H1 (cell line): ENCODE measurements at regions not wholly inside any gene's neighbourhood (a gene's known extent, or its start where the extent isn't known, plus 50 kb on each side); places are given as distances from the start of the nearest gene placed in this dataset.

Experiments
- CBX8 ChIP-seq: fragments of 300-800, 300-1000 bp; sonication (generic); IDR thresholded peaks from 2 replicates; pipeline ENCODE4 v1.7.1; 2016; ENCODE audit warnings: low read depth, low read length, borderline replicate concordance
- CEBPB ChIP-seq: IDR thresholded peaks from 2 replicates; pipeline ENCODE4 v1.6.1; 2012; ENCODE audit warnings: low read depth, low read length
- E2F6 ChIP-seq: IDR thresholded peaks from 2 replicates; pipeline ENCODE4 v1.6.1; 2012; ENCODE audit warnings: inconsistent platforms
- EP300 ChIP-seq, 2 experiments: IDR thresholded peaks; 1 replicate in 1 of 2; 2 replicates in 1 of 2; pipeline ENCODE4 v1.6.1; 2011 to 2012; ENCODE audit warnings: low read depth in 2 of 2, low read length in 2 of 2, mild to moderate bottlenecking in 2 of 2, borderline replicate concordance in 1 of 2, inconsistent platforms in 1 of 2, moderate library complexity in 1 of 2
- KDM5A ChIP-seq: fragments of 200-600 bp; IDR thresholded peaks from 2 replicates; pipeline ENCODE4 v1.7.1; 2012; ENCODE audit warnings: mild to moderate bottlenecking, low read length, inconsistent platforms, mixed read lengths
- MAFK ChIP-seq: IDR thresholded peaks from 2 replicates; pipeline ENCODE4 v1.6.1; 2012; ENCODE audit warnings: low read depth, mild to moderate bottlenecking, improper control_type of control experiment, low read length
- SIN3A ChIP-seq, 2 experiments: IDR thresholded peaks in 1 of 2; conservative IDR thresholded peaks in 1 of 2; 2 replicates each; pipeline ENCODE4 v1.6.1; 2011 to 2012; ENCODE audit warnings: low read length in 2 of 2, improper control_type of control experiment in 1 of 2, low read depth in 1 of 2, mild to moderate bottlenecking in 1 of 2
- USF2 ChIP-seq: IDR thresholded peaks from 2 replicates; pipeline ENCODE4 v1.6.1; 2011; ENCODE audit warnings: low read length, improper control_type of control experiment
- YY1 ChIP-seq: IDR thresholded peaks from 2 replicates; pipeline ENCODE4 v1.6.1; 2011; ENCODE audit warnings: low read depth, mild to moderate bottlenecking, low read length
- TF ChIP-seq, protein P1 (sequence below): fragments of 300-600 bp; sonication (generic); IDR thresholded peaks from 2 replicates; pipeline ENCODE4 v1.7.1; 2012; ENCODE audit warnings: low read length, moderate library complexity, mild to moderate bottlenecking, inconsistent platforms; ENCODE audit not compliant: insufficient replicate concordance

GRCh38 chr12:13342971-13343370 is 146.4 kb downstream of the EMP1 start (continued):
- TF ChIP-seq, protein P1, sequence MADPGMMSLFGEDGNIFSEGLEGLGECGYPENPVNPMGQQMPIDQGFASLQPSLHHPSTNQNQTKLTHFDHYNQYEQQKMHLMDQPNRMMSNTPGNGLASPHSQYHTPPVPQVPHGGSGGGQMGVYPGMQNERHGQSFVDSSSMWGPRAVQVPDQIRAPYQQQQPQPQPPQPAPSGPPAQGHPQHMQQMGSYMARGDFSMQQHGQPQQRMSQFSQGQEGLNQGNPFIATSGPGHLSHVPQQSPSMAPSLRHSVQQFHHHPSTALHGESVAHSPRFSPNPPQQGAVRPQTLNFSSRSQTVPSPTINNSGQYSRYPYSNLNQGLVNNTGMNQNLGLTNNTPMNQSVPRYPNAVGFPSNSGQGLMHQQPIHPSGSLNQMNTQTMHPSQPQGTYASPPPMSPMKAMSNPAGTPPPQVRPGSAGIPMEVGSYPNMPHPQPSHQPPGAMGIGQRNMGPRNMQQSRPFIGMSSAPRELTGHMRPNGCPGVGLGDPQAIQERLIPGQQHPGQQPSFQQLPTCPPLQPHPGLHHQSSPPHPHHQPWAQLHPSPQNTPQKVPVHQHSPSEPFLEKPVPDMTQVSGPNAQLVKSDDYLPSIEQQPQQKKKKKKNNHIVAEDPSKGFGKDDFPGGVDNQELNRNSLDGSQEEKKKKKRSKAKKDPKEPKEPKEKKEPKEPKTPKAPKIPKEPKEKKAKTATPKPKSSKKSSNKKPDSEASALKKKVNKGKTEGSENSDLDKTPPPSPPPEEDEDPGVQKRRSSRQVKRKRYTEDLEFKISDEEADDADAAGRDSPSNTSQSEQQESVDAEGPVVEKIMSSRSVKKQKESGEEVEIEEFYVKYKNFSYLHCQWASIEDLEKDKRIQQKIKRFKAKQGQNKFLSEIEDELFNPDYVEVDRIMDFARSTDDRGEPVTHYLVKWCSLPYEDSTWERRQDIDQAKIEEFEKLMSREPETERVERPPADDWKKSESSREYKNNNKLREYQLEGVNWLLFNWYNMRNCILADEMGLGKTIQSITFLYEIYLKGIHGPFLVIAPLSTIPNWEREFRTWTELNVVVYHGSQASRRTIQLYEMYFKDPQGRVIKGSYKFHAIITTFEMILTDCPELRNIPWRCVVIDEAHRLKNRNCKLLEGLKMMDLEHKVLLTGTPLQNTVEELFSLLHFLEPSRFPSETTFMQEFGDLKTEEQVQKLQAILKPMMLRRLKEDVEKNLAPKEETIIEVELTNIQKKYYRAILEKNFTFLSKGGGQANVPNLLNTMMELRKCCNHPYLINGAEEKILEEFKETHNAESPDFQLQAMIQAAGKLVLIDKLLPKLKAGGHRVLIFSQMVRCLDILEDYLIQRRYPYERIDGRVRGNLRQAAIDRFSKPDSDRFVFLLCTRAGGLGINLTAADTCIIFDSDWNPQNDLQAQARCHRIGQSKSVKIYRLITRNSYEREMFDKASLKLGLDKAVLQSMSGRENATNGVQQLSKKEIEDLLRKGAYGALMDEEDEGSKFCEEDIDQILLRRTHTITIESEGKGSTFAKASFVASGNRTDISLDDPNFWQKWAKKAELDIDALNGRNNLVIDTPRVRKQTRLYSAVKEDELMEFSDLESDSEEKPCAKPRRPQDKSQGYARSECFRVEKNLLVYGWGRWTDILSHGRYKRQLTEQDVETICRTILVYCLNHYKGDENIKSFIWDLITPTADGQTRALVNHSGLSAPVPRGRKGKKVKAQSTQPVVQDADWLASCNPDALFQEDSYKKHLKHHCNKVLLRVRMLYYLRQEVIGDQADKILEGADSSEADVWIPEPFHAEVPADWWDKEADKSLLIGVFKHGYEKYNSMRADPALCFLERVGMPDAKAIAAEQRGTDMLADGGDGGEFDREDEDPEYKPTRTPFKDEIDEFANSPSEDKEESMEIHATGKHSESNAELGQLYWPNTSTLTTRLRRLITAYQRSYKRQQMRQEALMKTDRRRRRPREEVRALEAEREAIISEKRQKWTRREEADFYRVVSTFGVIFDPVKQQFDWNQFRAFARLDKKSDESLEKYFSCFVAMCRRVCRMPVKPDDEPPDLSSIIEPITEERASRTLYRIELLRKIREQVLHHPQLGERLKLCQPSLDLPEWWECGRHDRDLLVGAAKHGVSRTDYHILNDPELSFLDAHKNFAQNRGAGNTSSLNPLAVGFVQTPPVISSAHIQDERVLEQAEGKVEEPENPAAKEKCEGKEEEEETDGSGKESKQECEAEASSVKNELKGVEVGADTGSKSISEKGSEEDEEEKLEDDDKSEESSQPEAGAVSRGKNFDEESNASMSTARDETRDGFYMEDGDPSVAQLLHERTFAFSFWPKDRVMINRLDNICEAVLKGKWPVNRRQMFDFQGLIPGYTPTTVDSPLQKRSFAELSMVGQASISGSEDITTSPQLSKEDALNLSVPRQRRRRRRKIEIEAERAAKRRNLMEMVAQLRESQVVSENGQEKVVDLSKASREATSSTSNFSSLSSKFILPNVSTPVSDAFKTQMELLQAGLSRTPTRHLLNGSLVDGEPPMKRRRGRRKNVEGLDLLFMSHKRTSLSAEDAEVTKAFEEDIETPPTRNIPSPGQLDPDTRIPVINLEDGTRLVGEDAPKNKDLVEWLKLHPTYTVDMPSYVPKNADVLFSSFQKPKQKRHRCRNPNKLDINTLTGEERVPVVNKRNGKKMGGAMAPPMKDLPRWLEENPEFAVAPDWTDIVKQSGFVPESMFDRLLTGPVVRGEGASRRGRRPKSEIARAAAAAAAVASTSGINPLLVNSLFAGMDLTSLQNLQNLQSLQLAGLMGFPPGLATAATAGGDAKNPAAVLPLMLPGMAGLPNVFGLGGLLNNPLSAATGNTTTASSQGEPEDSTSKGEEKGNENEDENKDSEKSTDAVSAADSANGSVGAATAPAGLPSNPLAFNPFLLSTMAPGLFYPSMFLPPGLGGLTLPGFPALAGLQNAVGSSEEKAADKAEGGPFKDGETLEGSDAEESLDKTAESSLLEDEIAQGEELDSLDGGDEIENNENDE, result no peak
- TF ChIP-seq MAFK (no peak), KDM5A (no peak), CBX8 (no peak), SIN3A (conservative IDR thresholded peaks at IDR 0.05 in 1 of 2, IDR thresholded peaks at IDR 0.05 in 1 of 2; ENCODE audit: low read depth in 1 of 2, low read length in 2 of 2) (no peak), CEBPB (no peak), E2F6 (no peak), USF2 (no peak), EP300 (IDR thresholded peaks at IDR 0.05; ENCODE audit: borderline replicate concordance in 1 of 2, low read depth in 2 of 2, low read length in 2 of 2) (no peak), YY1 (no peak)
